ENCODE measurements at regions not wholly inside any gene's neighbourhood (a gene's known extent, or its start where the extent isn't known, plus 50 kb on each side); places are given as distances from the start of the nearest gene placed in this dataset.

DNA sequence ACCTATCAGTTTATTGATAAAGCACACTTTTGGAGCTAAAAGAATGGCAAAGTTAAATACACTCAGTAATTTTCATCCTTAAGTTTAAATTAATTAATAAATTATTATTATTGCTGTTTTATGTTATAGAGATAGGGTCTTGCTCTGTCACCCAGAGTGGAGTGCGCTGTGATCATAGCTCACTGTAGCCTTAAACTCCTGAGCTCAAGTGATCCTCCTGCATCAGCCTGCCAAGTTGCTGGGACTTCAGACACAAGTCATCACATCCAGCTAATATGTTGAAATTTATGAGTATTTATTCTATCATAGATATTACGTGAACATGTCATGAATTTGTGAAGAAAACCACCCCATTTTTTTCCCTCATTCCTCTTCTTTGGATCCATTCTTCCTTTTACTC is 64.2 kb downstream of the GJA1 start:
- H3K27ac ChIP-seq: peak overlapping the region in 1 of 2 donors; percentile 88
- intact Hi-C loops (cut with DNase I): loop anchor here (5.0 kb wide), 1 partner anchor 88 kb away; no protein-coding TSS in a partner anchor
- TF ChIP-seq, protein P1, sequence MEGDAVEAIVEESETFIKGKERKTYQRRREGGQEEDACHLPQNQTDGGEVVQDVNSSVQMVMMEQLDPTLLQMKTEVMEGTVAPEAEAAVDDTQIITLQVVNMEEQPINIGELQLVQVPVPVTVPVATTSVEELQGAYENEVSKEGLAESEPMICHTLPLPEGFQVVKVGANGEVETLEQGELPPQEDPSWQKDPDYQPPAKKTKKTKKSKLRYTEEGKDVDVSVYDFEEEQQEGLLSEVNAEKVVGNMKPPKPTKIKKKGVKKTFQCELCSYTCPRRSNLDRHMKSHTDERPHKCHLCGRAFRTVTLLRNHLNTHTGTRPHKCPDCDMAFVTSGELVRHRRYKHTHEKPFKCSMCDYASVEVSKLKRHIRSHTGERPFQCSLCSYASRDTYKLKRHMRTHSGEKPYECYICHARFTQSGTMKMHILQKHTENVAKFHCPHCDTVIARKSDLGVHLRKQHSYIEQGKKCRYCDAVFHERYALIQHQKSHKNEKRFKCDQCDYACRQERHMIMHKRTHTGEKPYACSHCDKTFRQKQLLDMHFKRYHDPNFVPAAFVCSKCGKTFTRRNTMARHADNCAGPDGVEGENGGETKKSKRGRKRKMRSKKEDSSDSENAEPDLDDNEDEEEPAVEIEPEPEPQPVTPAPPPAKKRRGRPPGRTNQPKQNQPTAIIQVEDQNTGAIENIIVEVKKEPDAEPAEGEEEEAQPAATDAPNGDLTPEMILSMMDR (IDR thresholded peaks at IDR 0.05): no peak

DNA sequence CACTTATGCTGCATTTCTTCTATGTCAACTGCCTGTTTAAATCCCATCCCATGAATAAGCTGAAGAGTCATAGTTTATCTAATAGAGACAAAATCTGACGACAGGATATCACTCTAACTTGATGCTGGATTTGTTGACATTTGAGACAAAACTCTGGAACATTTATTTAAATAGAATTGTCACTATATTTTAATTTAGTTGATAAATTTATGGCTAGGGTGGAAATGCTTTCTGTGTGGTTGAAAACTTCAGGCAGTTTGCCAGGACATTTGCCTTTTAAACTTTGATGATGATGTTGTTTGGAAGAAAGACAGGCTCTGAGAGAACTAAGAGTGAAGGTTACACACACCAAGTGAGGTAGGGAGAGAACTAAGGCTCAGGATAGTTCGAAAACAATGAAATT is 68.1 kb downstream of the GJA1 start:
- no peaks in the 10 kb centered on the region for H3K36me3 ChIP-seq
- H3K4me1 ChIP-seq: peaks cover 0 to 16% of the 10 kb centered on the region in 2 donors
- peaks cover 0 to 12% of the 10 kb centered on the region in 2 donors for H3K9me3 ChIP-seq
- H3K27ac ChIP-seq: peak overlapping the region; percentile 59 to 63
- no peaks in the 10 kb centered on the region for H3K27me3 ChIP-seq
- no peak overlapping the region for H3K4me3 ChIP-seq
- intact Hi-C loops (cut with DNase I): loop anchor here (2.0 to 5.0 kb wide), 2 partner anchors 17 to 84 kb away; no protein-coding TSS in a partner anchor
- TF ChIP-seq, protein P1 (IDR thresholded peaks at IDR 0.05): no peak
- no peak for DNase-seq (ENCODE audit: low spot score in 2 of 2)

More for the DNA sequence above, 64.2 kb downstream of the GJA1 start:
- Histone ChIP-seq H3K36me3 (no peaks in the 10 kb centered on the region), H3K4me1 (peaks cover 0 to 11% of the 10 kb centered on the region in 2 donors), H3K9me3 (peaks cover 0 to 12% of the 10 kb centered on the region in 2 donors), H3K4me3 (no peak overlapping the region), H3K27me3 (no peaks in the 10 kb centered on the region)
- no peak for DNase-seq (ENCODE audit: low spot score in 2 of 2)

DNA sequence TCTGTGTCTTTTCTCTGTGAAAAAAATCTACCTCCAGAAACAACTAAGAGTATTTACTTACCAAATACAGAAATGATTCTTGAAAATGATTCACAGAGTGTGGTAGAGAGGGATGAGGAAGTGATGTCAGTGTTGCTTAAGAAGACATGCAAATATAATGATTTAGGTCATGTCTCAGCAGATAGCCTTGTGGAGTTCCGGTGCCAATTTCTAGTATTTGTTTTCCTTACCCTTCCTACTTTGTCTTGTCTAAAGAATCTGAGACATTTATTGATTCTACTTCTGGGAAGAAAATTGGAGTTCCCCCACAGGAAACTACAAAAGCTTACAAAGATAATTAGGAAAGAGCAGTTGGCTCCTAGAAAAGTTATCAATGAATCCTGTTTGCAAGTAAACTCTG is 68.8 kb downstream of the GJA1 start:
- H3K4me3 ChIP-seq: no peak overlapping the region
- peak overlapping the region; percentile 59 to 63 for H3K27ac ChIP-seq
- intact Hi-C loops (cut with DNase I): loop anchor here (5.0 kb wide), 1 partner anchor 83 kb away; no protein-coding TSS in a partner anchor
- no peaks in the 10 kb centered on the region for H3K36me3 ChIP-seq
- H3K27me3 ChIP-seq: no peaks in the 10 kb centered on the region
- peaks cover 0 to 9% of the 10 kb centered on the region in 2 donors for H3K9me3 ChIP-seq
- peaks cover 0 to 16% of the 10 kb centered on the region in 2 donors for H3K4me1 ChIP-seq
- DNase-seq (ENCODE audit: low spot score in 2 of 2): no peak
- TF ChIP-seq, protein P1 (IDR thresholded peaks at IDR 0.05): no peak

DNA sequence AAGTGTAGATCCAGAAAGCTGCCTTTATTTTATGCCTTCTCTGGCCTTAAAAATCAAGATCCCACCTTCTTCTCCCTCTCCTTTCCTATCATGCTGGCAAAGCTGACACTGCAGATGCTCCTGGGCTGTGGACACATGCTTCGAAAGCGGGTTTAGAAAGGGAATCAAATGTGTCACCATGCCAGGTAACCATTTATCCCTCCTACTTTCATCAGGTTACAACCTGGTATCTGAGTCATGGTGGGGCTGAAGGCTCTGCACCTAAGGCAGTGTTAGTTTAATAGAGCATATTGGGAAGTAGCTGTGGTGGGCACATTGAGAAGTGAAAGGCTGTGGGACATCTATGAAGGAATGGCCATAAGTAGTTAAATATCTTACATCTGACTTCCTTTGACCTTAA is 69.8 kb downstream of the GJA1 start:
- Histone ChIP-seq H3K27ac (no peak overlapping the region), H3K9me3 (no peaks in the 10 kb centered on the region), H3K4me1 (peaks cover 0 to 17% of the 10 kb centered on the region in 2 donors), H3K36me3 (no peaks in the 10 kb centered on the region), H3K4me3 (no peak overlapping the region), H3K27me3 (no peaks in the 10 kb centered on the region)
- TF ChIP-seq, protein P1 (IDR thresholded peaks at IDR 0.05): no peak
- intact Hi-C loops (cut with DNase I): no loop called here
- DNase-seq (ENCODE audit: low spot score in 2 of 2): no peak

DNA sequence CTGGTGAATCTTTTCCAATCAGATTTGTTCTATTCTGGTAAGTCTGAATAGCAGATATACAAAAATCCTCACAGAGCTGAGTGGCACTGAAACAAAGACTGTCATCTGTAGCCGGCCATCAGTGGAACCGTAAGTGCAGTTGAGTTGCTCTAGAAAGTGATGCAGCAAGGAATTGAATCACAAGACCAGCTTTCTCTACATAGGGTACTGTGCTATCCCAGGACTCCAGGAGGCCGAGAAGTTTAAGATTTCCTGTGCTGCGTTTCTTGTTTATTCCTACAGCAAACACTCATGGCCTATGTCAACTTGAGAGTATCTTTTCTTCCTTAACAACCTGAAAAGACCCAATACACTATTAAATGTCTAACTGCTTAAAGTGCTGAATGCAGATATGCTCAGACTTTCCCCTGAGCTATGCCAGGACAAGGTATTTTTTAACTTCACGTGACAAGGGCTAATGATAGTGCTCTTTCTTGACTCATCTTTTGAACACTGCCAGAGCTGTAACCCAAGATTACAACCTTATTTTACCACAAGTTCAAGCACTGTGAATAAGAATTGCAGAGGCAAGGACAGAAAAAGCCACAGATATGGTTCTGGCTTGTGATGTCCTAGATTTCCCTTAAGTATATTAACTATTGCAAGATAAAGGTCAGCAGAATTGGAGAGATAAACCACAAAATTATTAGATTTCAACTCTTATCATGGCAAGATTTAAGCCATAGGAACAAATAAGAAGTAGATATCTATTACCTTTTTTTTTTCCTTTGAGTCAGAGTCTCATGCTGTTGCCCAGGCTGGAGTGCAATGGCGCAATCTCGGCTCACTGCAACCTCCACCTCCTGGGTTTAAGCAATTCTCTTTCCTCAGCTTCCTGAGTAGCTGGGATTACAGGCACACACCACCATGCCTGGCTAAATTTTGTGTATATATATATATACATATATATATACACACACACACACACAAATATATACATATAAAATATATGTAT is 71.6 kb downstream of the GJA1 start:
- Histone ChIP-seq H3K4me1 (peaks cover 0 to 23% of the 10 kb centered on the region in 2 donors), H3K36me3 (no peaks in the 10 kb centered on the region)

More for the DNA sequence above, 71.6 kb downstream of the GJA1 start:
- intact Hi-C loops (cut with DNase I): no loop called here
- Histone ChIP-seq H3K4me3 (no peak overlapping the region), H3K27ac (no peak overlapping the region), H3K9me3 (no peaks in the 10 kb centered on the region), H3K27me3 (no peaks in the 10 kb centered on the region)
- TF ChIP-seq, protein P1 (IDR thresholded peaks at IDR 0.05): no peak
- no peak for DNase-seq (ENCODE audit: low spot score in 2 of 2)

All from ascending aorta (tissue), 2 donors.